Fibroblast of skin of right quadriceps (primary cell): ENCODE measurements at regions not wholly inside any gene's neighbourhood (a gene's known extent, or its start where the extent isn't known, plus 50 kb on each side); places are given as distances from the start of the nearest gene placed in this dataset.
"Not testable (repeated sequence)": the region's sequence is repeated elsewhere in the genome, so short reads cannot be mapped to it uniquely, and the experiment has no call there.

ENCODE experiments used
- DNase-seq: peaks from one replicate; pipeline ENCODE4 v3.0.0-alpha.2; 2013

GRCh38 chr2:109669731-109670130 is 55.6 kb downstream of the SOWAHC start:
- DNase-seq: no peak

DNA sequence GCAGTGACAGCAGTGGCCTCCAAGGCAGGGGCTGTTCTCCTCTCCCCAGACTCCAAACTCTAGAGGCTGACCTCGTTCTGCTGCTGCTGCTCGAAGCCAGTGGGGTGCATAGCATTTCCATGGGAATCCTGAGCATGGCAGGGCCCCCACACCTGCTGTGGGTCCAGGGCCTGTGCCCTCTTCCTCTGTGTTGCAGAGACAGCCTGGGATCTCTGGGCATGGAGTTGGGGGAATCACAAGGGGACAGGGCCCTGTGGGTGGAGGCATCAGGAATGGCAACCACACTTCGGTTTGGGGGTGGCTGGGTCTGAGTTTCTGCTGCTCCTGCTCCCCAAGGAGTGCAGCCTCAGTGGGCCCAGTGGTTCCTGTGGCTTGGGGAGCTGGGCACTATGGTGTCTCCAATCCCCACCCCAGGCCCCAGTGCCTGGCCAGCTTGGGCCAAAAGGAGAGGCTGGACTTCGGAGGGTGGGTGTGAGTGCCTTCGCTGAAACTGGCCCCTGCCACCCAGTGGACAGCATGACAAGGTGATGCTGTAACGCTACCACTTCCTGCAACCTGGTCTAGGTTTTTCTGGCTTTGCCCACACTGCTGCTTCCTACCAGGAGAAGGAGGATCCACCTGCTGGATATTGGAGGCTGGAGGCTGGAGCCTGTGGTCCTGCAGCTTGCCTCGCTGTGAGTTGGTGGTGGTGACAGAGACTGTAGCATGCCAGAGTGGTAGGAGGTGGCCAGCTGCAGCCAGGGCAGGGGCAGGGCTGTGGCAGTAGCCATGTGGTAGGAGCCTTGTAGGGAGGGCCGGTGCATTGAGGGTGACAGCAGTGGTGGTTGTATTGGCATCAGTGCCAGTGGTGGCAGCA is 56.6 kb downstream of the SOWAHC start:
- no peak for DNase-seq

DNA sequence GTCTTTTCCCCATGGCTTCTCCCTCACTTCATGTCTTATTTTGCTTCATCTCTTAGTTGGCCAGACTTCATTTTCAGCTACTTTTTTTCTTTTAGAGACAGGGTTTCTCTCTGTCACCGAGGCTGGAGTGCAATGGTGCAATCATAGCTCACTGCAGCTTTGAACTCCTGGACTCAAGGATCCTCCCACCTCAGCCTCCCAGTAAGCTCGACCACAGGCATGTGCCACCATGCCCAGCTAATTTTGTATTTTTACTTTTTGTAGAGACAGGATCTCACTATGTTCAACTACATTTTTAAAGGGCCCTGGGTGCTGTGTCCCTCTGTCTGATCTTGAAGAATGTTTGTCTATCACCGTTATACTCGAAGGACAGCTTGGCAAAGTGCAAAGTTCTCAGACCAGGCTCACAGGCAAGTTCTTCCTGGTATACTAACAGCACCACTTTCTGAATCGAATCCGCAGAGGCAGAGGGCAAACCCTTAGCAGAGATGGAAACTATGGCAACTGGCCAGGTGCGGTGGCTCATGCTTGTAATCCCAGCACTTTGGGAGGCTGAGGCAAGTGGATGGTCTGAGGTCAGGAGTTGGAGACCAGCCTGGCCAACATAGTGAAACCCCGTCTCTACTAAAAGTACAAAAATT is 60.9 kb downstream of the SOWAHC start:
- DNase-seq: no peak

DNA sequence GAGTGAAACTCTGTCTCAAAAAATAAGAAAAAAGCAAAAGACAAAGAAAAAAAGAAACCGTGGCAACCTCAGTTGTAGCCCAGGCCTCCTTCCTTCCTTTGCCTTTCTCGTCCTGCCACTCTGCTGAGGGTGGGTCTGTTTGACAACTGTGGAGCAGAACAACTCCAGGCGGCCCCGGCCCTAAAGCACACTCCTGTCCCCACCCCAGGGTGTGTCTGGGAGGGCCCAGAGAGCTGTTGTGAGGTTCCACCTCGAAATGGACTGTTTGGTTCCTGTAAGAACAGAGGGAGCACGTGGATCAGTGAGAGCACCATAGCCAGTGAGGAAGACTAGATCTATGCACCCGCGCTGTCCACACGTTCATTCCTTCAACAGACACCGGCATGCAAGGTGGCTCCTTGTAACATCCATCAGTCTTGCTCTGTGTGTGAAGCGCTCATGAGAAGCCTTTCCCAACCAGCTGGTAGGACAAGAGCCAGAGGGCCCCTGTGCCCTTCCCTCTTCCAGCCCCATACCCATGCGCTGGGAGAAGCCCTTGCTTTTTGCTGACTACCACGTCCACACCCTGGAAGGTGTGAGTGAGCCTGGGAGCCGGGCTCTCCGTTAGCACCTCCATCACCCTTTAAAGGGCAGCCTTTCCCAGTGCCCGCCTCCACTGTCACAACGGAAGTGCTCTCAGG is 61.6 kb downstream of the SOWAHC start:
- no peak for DNase-seq

DNA sequence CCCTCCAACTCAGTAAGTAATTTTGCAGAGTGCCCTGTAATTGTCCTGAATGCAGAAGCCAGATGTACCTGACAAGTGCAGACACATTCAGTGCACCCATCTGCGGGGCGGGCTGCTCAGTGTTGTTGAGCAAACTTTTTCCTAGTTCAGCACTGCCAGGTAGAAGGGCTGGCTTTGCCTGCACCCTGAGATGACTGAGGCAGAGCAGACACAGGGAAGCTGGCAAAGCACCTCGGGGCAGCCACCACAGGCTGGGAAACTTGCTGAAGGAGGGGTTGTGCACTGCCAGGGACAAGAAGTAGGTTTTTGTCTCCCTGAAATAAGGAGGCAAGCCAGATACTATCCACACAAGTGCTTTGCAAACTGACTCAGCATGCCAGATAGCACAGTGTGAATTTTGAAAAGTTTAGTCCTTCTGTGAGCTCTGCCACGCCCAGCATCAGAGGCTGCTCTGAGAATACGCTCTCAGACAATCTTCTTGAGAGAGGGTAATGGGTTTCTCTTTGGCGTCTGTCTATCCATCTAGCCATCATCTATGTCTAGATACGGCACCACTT is 62.3 kb downstream of the SOWAHC start:
- no peak for DNase-seq

- DNase-seq: not testable (repeated sequence)
These were observed 63.1 kb downstream of the SOWAHC start for GRCh38 chr2:109677121-109677731.

DNA sequence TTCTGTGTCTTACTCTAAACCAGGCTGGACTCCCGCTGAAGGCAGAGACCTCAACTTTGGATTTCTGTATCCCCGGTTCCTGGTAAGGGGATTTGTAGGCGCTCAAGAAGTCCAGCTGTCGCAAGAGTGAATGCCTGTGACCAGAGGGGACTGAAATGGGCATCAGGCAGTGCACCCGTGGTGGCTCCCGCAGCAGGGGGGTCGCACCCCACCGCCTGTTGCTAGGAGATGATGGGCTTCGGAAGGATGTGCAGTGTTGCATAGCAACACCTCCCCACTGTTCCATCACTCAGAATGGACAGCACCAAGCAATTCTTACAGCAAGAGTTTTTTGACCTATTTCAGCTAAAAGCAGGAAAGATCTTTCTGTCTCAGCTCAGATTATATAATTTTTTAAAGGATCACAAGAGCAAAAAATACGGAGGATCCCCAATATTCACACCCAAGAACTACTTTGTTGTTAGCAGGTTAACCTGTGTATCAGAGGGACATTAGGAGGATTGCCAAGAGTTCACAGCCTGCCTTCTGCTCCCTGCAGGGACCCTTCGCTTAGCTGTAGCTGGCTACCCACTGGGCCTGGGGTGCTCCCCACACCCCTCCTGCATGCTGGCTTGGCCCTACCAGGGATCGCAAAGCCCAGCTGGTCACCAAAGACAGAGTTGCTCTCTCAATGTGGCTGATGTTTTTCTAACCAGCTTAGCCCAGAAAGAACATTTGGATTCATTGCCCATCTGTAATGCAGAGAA is 63.8 kb downstream of the SOWAHC start:
- no peak for DNase-seq

DNA sequence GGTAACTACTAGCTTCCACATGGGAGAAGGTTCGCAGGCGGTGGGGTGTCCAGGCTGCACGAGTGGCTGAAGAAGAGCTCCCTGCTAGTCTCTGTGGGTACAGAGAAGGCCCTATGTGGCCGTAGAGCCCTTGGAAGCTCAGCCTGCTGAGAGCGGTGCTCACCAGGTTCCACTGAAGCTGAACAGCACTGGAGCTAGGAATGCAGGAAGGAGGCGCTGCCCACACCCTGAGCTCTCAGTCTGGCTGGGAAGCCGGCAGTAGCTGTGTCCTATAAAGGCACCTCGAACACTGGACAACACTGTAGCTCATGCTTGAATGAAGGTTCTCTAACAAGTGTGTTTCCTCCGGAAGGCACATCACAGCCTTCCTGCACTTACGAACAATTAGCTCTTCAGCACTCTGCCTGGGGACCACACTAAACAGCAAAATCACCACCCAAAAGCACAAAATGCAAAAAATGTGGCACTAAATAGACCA is 64.6 kb downstream of the SOWAHC start:
- DNase-seq: not testable (repeated sequence)

DNA sequence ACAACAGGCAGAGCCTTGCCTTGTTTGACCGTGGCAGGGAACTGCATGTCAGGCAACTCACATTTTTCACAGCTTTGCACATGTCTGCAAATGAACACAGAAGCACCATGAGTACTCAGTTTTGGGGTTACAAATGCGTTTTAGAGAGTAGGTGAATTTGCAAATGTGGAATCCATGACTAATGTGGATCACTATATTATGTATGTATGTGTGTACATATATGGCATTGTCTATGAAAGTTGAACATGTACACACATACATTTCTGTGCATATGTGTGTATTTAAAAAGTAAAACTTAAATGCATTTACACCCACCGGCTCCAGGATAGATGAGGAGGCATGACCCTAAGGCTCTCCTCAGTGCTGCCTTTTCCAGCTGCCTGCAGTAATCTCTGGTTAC is 65.1 kb downstream of the SOWAHC start:
- DNase-seq: no peak

GRCh38 chr2:109679626-109680025 is 65.5 kb downstream of the SOWAHC start:
- no peak for DNase-seq

- DNase-seq: no peak
These were observed 66.5 kb downstream of the SOWAHC start for GRCh38 chr2:109680523-109681297.

DNA sequence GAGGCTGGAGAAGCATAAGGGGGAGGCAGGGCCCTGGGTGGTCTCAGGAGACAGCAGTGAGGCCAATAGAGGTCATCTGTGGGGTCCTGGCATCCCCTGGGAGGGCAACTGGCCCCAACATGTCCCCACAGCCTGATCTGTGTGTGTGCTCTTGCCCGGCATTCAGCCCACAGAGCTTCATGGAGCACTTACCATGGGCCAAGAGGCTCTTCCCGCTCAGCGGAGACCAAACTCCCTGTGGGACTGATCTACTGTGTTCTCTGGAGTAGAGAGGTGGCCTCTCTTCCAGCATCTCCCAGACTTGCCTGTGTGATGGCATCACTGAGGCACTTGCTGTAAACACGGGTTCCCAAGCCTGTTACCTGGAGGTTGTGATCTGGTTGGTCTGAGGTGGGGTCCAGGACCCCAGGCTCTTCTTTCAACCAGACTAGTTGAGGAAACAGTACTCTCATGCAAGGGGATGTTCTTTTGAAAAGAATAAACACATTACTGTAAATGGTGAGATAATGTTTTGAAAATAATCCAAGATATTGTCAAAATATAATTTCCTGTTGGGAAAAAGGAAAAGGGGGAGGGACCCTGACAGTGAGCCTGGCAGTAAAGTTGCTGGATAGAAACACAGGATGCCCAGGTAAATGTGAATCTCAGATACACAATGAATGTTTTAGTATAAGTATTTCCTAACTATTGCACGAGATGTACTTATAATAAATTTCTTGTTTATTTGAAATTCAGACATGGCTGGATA is 67.6 kb downstream of the SOWAHC start:
- DNase-seq: no peak

- DNase-seq: no peak
These were observed 69.3 kb downstream of the SOWAHC start for GRCh38 chr2:109683452-109683851.

DNA sequence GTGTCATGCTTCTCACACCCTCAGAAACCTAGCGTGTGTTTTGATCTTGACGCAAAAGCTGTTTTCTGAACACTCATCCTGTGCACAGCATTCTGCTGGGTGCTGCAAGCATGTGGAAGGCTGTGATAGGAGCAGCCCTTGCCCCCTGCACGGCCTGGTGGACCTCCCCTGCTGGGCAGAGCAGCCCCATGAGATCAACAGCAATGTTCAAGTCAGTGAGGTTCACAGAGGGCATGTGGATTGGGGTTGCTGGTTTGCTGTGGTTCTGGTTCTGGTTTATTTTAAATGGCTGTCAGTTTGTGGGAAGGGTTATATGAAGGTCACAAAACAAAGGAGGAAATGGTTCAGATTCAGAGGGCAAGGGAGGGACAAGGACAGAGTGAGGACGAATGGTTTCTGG is 71.3 kb downstream of the SOWAHC start:
- no peak for DNase-seq

DNA sequence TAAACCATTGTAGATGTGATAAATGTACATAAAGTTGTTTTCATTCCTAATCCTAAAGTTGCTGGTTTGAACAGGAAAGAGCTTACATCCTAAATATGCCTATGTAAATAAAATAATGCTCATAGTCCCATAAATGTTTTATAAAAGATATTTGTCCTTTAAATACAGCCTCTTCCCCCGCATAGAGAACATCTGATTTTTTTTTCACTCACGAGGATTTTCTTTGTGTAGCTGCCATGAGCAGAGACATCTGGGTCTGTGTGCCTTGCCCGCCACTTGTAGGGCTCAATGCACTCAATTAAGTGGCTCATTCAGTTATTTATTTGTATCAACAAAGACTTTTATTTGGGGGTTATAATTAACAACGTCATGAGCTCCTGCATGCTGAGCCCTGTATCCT is 72.8 kb downstream of the SOWAHC start:
- no peak for DNase-seq

- peak; percentile 33 for DNase-seq
These were observed 75.2 kb downstream of the SOWAHC start for GRCh38 chr2:109689182-109689930.

DNA sequence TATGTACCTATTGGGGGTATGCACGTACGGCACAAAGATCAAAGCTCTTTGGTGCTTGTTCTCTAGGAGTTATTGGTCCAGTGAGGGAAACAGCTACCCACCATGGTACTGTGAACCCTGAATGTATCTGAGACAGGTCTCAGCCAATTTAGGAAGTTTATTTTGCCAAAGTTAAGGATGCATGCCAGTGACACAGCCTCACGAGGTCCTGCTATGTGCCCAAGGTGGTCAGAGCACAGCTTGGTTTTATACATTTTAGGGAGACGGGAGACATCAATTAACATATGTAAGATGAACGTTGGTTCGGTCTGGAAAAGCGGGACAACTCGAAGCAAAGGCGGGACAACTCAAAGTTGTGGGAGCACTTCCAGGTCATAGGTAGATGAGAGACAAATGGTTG is 75.8 kb downstream of the SOWAHC start:
- no peak for DNase-seq

DNA sequence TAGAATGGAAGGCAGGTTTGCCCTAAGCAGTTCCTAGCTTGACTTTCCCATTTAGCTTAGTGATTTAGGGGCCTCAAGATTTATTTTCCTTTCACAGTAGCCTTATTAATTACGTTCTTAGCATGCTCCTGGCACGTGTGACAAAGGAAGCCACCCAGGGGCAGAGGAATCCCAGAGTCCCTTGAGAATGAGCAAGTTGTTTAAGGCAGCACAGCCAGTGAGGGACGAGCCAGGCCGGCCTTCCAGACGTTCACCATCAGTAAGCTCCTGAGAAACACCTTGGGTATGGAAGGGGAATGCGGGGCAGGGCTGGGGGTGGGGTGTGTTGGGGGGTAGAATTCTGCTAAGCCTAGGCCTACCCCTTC is 76.3 kb downstream of the SOWAHC start:
- no peak for DNase-seq

DNA sequence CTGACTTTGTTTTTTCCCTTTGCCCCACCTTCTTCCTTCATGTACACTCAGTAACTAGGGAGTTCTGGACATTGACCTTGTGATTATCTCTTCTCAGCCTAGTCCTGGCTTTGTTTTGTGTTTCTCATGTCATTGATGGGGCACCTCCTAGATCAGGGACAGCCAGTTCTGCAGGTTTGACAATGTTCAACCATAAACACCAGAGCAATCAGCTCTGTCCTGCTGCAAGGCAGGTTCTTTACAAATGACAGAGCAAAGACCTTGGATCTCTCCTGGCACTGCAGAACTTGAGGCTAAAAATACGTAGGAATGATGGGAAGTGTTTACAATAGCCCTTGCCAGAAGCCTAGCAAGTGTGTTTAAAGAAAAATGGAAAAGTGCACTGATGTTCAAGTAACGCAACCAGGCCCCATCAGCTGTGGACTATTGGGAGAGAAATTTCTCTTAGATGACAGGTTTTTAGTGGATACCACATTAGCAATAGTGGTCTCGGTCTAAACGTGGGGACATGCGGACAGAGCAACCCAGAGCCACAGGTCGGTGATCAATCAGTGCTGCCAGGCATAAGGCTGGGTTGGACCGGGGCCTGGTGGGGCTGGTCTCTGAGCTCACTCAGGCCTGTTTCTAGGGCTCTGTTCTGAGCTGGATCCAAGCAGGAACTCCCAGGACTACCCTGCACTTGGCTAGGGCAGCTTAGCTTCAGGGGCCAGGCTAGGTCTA is 76.8 kb downstream of the SOWAHC start:
- no peak for DNase-seq
